ENCODE measurements at regions not wholly inside any gene's neighbourhood (a gene's known extent, or its start where the extent isn't known, plus 50 kb on each side); places are given as distances from the start of the nearest gene placed in this dataset.

DNA sequence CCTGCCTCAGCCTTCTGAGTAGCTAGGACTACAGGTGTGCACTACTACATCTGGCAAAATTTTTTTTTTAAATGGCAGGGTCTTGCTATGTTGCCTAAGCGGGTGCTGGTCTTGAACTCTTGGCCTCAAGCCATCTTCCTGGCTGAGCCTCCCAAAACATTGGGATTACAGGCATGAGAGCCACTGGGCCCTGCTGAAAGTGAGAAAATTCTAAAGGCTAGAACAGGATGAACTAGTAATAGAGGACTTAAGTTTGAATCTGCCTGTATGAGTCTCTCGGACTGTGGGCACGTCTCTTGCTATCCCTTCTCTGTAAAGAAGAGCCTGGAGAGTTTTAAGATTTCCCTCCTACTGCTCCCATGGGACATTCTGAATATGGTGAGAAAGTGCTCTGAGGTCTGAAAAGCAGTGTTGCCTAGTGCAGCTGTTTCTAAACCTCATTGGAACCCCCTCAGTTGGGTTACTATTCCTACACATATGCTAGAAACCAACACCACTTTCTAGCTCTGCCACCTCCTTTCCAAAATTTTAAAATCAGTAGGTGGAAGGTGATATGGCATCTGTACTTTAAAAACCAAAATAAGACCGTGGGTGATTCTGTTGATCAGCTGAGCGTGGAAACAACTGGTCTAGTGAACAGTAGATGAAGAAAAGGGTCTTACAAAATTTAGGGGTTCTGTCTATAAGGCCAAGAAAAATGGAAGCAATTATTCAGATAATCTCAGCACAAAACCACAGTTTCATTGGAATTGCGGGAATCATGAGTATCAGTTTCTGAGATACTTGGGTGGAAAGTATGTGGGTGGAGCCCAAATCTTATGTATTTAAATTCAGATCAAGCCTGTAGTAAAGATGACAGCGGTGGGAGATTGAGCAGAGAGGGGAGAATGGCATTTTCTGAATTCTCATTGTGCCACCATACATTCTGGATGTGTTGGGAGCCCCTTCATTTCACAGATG lies 259.8 kb upstream of the CXCR4 start:
- no peak for TF ChIP-seq HDGF (IDR thresholded peaks at IDR 0.05; ENCODE audit: borderline replicate concordance)
- no peak for TF ChIP-seq BHLHE40 (IDR thresholded peaks at IDR 0.05; ENCODE audit: borderline replicate concordance)
- no peak for TF ChIP-seq NFRKB (IDR thresholded peaks at IDR 0.05)
- TF ChIP-seq, protein P1, sequence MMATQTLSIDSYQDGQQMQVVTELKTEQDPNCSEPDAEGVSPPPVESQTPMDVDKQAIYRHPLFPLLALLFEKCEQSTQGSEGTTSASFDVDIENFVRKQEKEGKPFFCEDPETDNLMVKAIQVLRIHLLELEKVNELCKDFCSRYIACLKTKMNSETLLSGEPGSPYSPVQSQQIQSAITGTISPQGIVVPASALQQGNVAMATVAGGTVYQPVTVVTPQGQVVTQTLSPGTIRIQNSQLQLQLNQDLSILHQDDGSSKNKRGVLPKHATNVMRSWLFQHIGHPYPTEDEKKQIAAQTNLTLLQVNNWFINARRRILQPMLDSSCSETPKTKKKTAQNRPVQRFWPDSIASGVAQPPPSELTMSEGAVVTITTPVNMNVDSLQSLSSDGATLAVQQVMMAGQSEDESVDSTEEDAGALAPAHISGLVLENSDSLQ (IDR thresholded peaks at IDR 0.05): no peak
- TF ChIP-seq L3MBTL2 (conservative IDR thresholded peaks at IDR 0.05): no peak
- no peak for TF ChIP-seq SUZ12 (IDR thresholded peaks at IDR 0.05)
- TF ChIP-seq ELF4 (IDR thresholded peaks at IDR 0.05): no peak
- no peak for TF ChIP-seq TARDBP (IDR thresholded peaks at IDR 0.05)
- no peak for TF ChIP-seq SP1 (IDR thresholded peaks at IDR 0.05)
- no peak for TF ChIP-seq CTBP1 (IDR thresholded peaks at IDR 0.05; ENCODE audit: borderline replicate concordance)
- no peak for TF ChIP-seq FOXM1 (IDR thresholded peaks at IDR 0.05; ENCODE audit: borderline replicate concordance)
- no peak for TF ChIP-seq ZNF384 (IDR thresholded peaks at IDR 0.05)
- TF ChIP-seq LEF1 (IDR thresholded peaks at IDR 0.05; ENCODE audit: borderline replicate concordance): no peak
- no peak for TF ChIP-seq FOXK2 (IDR thresholded peaks at IDR 0.05)
- POLR2A ChIA-PET: no interaction called here

DNA sequence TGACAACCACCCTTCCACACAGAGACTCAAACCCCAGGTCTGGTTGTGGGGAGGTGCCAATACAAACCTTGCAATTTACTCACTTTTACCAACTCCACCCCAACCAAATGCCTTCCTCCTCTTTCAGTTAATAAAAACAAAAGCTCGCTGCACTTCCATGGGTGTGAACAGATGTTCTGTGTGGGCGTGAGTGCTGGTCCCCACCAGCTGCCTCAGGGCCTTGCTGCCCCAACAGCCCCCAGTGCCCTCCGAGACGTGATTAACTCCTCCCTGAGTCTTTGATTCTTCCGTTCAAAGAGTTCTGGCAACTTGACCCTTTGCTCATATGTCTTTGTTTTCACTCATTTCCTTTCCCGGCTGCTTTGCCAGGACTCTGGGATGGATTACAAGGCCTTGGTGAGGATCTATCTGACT lies 258.9 kb upstream of the CXCR4 start:
- DNase-seq (ENCODE audit: extremely low spot score): no peak
- ChIA-PET POLR2A (no interaction called here), CTCF (no interaction called here)
- no peak for TF ChIP-seq FOXM1 (IDR thresholded peaks at IDR 0.05; ENCODE audit: borderline replicate concordance)
- TF ChIP-seq FOXK2 (IDR thresholded peaks at IDR 0.05): no peak
- TF ChIP-seq ARNT (IDR thresholded peaks at IDR 0.05): no peak
- no peak for TF ChIP-seq FOXA1 (IDR thresholded peaks at IDR 0.05)
- TF ChIP-seq LEF1 (IDR thresholded peaks at IDR 0.05; ENCODE audit: borderline replicate concordance): no peak
- no peak for TF ChIP-seq ZNF384 (IDR thresholded peaks at IDR 0.05)
- no peak for TF ChIP-seq NFRKB (IDR thresholded peaks at IDR 0.05)
- TF ChIP-seq, protein P1 (IDR thresholded peaks at IDR 0.05): no peak
- no peak for TF ChIP-seq L3MBTL2 (conservative IDR thresholded peaks at IDR 0.05)
- no peak for TF ChIP-seq SP1 (IDR thresholded peaks at IDR 0.05)
- TF ChIP-seq SUZ12 (IDR thresholded peaks at IDR 0.05): no peak
- no peak for TF ChIP-seq TARDBP (IDR thresholded peaks at IDR 0.05)
- no peak for TF ChIP-seq HDGF (IDR thresholded peaks at IDR 0.05; ENCODE audit: borderline replicate concordance)
- no peak for TF ChIP-seq BHLHE40 (IDR thresholded peaks at IDR 0.05; ENCODE audit: borderline replicate concordance)
- TF ChIP-seq ELF4 (IDR thresholded peaks at IDR 0.05): no peak
- no peak for TF ChIP-seq CTBP1 (IDR thresholded peaks at IDR 0.05; ENCODE audit: borderline replicate concordance)

More for the DNA sequence above, 259.8 kb upstream of the CXCR4 start:
- DNase-seq (ENCODE audit: extremely low spot score): no peak
- CTCF ChIA-PET: interaction anchor here (1.0 kb wide), 1 partner anchor 464 kb away, joined by 5 read pairs; no protein-coding TSS in a partner anchor

DNA sequence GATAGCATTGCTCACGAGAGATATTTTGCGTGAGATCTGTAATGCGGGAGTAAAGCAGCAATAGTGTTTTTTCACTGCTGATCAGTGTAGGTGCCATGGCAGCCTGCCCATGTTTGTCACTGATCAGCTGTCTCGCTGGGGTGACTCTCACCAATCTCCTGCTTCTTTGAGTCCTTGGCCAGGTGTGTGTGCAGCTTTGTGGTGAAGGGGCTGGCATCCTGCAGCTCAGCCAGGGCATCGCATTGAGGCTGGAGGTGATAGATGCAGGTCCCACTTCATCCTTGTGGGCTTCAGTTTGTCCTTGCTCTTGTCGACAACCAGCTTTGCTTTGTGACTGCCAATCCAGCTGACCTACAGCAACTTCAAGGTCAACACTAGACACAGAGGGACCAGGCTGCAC lies 258.3 kb upstream of the CXCR4 start:
- TF ChIP-seq NFRKB (IDR thresholded peaks at IDR 0.05) (no peak), FOXK2 (IDR thresholded peaks at IDR 0.05) (no peak), ARNT (IDR thresholded peaks at IDR 0.05) (no peak), ELF4 (IDR thresholded peaks at IDR 0.05) (no peak), TARDBP (IDR thresholded peaks at IDR 0.05) (no peak), SUZ12 (IDR thresholded peaks at IDR 0.05) (no peak), SP1 (IDR thresholded peaks at IDR 0.05) (no peak), BHLHE40 (IDR thresholded peaks at IDR 0.05; ENCODE audit: borderline replicate concordance) (no peak), L3MBTL2 (conservative IDR thresholded peaks at IDR 0.05) (no peak), ZNF384 (IDR thresholded peaks at IDR 0.05) (no peak), LEF1 (IDR thresholded peaks at IDR 0.05; ENCODE audit: borderline replicate concordance) (no peak), HDGF (IDR thresholded peaks at IDR 0.05; ENCODE audit: borderline replicate concordance) (no peak), FOXM1 (IDR thresholded peaks at IDR 0.05; ENCODE audit: borderline replicate concordance) (no peak), CTBP1 (IDR thresholded peaks at IDR 0.05; ENCODE audit: borderline replicate concordance) (no peak), FOXA1 (IDR thresholded peaks at IDR 0.05) (no peak)
- TF ChIP-seq, protein P1 (IDR thresholded peaks at IDR 0.05): no peak

DNA sequence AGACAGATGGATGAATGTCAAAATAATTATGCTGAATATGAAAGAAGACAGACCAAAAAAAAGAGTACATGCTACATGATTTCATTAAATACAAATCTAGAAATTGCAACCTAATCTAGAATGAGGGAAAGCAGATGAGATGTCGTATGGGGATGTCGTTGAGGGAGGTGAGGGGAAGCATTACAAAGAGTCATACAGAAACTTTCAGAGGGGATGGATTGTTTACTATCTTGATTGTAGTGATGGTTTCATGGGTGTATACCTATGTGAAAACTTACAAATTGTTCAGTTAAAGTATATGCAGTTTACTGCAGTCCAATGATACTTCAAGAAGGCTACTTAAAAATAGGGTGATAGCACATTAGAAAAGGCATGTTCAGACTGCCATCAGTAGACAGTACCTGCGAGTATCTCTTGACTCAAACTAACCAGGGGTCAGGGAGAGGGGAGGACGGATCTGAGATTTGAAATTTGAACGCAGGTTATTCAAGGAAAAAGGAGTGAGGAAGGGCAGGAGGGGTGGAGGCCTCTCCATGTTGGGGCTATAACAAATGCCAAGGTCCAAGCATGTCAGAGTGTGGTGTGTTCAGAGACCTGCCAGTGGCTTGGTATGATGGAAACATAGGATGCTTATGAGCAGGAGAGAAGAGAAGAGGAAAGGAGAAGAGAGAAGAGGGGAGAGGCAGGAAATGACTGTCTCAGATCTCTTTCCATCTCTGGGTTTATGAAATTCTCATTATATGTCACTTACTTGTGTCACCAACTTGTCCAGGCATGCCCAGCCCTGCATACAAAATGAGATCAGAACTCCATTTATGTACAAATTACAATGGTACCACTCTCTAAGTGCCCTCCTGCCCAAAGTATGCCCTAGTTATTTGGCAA lies 257.3 kb upstream of the CXCR4 start:
- ChIA-PET POLR2A (no interaction called here), CTCF (interaction anchor here (0.6 kb wide), 1 partner anchor 1561 kb away, joined by 3 read pairs; no protein-coding TSS in a partner anchor)
- DNase-seq (ENCODE audit: extremely low spot score): no peak
- TF ChIP-seq HDGF (IDR thresholded peaks at IDR 0.05; ENCODE audit: borderline replicate concordance) (no peak), LEF1 (IDR thresholded peaks at IDR 0.05; ENCODE audit: borderline replicate concordance) (no peak), L3MBTL2 (conservative IDR thresholded peaks at IDR 0.05) (no peak), FOXA1 (IDR thresholded peaks at IDR 0.05) (no peak), ELF4 (IDR thresholded peaks at IDR 0.05) (no peak), SP1 (IDR thresholded peaks at IDR 0.05) (no peak), FOXK2 (IDR thresholded peaks at IDR 0.05) (no peak), FOXM1 (IDR thresholded peaks at IDR 0.05; ENCODE audit: borderline replicate concordance) (no peak), TARDBP (IDR thresholded peaks at IDR 0.05) (no peak), ARNT (IDR thresholded peaks at IDR 0.05) (no peak), SUZ12 (IDR thresholded peaks at IDR 0.05) (no peak)
- TF ChIP-seq, protein P1 (IDR thresholded peaks at IDR 0.05): no peak

More for the DNA sequence above, 258.3 kb upstream of the CXCR4 start:
- POLR2A ChIA-PET: no interaction called here
- CTCF ChIA-PET: interaction anchor here (0.6 kb wide), 1 partner anchor 1562 kb away, joined by 3 read pairs; no protein-coding TSS in a partner anchor
- DNase-seq (ENCODE audit: extremely low spot score): no peak

Data from HEK293T (cell line).